Activated CD4-positive, alpha-beta T cell treated with anti-CD3 and anti-CD28 coated beads, Interleukin-2, amount 50 U/mL, for 24 hours (primary cell): ENCODE measurements at regions not wholly inside any gene's neighbourhood (a gene's known extent, or its start where the extent isn't known, plus 50 kb on each side); places are given as distances from the start of the nearest gene placed in this dataset.

ENCODE experiments used
- DNase-seq, 2 donors: peaks; one replicate each; pipeline ENCODE4 v3.0.0-alpha.2; 2020; ENCODE audit warnings: low read depth in 1 of 2, low spot score in 1 of 2

DNA sequence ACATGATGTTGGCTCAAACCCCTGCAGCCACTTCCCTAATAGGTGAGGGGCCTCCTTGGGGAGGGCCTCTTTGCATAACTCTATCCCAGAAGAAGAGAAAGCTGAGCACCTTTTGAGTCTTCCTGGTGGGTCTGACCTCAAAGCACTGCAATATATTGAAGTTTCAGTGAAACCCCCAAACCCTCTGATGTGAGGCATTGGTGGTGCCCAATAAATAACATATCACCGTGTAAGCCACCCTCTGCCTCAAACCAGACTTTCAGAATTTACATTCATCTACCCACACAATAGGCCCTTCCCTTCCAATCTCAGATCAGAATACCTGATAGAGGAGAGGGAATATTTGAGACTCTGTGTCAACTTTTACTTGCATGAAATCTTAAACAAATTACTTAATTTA lies 142.8 kb upstream of the STK17B start:
- DNase-seq: no peak

DNA sequence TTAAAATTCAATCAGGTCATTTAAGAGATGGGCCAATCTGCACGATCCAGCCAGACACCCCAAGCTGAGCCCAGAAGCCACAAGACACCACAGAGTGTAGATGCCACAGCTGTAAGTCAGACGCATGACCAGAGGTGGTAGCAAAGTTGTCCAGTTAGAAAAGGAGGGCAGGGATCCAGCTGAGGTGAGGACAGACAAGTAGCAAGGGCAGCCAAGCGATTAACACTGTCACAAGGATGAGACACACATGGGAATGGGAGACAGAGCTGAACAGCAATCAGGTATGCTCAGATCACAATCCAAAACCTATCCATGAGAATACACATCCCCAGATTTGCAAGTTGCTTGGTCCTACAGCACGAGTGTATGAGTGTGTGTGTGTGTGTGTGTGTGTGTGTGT lies 143.4 kb upstream of the STK17B start:
- no peak for DNase-seq

DNA sequence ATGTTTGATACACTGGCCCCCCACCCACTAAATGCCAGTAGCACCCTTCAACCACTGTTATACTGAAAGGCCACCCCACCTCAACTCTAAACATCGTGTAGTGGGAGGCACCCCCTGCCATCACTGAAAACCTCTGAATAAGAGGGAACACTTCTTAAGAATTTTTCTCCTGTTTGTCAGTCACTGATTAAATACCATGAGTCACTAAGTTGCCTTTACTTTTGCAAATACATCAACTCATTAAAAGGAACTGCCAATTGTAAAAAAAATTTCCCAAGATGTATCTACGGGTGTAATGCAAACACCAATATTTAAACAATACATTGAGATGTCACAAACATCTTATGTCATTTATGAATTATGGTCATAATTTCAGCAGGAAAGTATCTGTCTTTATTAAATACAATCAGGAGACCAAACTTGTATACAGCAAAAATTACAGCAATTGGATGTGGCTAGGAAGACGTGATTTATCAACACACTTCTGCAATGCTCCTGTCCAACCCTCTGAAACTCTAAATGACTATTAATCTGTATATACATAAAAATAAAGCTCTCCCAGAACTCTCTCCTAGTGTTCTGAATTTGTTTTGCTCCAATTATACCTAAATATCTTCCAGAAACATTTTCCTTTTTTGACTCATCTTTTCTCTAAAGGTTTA lies 144.1 kb upstream of the STK17B start:
- no peak for DNase-seq

GRCh38 chr2:196316050-196316430 lies 144.7 kb upstream of the STK17B start:
- no peak for DNase-seq

DNA sequence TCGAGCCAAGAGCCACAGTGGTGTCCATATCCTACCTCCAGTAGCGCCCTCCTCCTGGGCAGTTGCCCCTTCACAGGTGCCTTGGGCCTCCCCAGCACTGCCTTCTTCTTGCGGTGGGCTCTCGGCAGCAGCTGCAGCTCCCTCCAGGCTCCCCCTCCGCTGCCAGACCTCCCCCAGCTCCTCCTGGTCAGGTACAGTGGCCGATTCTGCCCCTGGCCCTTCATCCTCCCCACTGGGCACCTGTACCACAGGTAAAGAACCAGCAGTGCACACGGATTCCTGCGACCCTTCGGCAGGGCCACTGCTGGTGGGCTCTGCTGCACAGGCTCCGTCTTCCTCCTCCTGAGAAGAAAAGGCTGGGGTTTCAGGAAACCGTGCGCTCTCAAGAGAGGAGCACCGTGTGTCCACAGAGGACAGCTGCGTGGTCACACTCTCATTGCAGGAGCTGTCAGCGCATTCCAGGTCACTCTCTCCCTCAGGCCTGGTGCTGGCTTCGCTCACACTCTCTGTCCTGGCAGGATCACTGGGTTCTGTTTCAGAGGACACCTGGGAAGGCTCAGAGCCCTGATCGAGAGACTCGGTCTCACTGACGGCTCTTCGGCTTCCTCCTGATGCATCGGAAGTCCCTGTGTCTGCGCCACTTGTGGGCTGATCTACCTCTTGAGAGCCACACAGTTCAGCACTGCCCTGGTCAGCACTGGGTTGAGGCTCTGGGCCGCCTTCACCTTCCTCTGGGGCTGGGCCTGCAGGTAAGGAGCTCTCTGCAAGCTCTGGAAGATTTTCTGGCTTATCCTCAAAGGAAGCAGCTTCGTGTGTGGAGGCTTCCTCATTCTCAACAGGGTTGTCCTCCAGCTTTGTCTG lies 147.4 kb upstream of the STK17B start:
- no peak for DNase-seq

- DNase-seq: no peak
These were observed 151.8 kb upstream of the STK17B start for GRCh38 chr2:196322973-196323810.

DNA sequence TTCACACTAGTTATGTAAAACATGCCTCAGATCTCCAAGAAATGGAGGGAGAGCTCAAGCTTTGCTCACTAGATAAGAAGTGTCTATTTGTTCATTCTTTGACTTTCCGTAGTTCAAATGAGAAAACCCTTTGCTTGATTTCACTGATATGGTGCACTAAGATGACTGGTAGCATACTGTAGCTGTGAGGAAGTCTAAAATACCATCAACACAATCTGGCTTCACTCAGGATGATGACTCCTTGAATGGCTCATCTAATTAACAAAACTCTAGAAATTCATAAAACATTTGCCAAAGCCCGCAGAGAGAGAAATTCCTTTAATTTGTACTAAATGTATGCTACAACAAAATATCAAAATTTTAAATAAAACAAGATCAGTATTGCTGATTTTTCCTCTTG lies 152.8 kb upstream of the STK17B start:
- DNase-seq: no peak

DNA sequence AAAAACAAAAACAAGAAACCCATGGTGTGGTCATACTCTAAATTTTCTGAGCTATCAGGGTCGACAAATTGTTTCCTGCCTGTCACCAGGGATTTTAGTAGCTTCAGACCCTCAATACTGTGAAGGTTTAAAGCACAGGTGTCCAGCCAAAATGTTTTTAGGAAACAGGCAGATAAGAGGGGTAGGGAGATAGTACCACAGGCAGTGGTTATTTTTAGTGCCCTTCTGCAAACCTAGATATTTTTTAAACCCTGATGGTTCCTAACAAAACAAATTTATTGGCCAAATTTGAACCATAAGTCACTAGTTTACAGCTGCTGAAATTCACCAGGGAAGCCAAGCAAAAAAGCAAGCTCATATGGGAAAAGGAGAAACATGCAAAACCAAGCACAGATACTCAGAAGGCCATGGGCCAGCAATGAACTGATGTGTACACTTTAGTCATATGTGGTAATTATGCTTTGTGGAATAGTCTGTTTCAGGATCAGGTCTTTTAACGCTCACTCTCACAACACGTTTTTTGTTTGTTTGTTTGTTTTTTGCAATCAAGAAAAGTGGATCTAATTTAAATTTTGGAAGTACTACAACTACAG lies 156.8 kb upstream of the STK17B start:
- DNase-seq: no peak

- no peak for DNase-seq
These were observed 158.6 kb upstream of the STK17B start for GRCh38 chr2:196329959-196330358.

DNA sequence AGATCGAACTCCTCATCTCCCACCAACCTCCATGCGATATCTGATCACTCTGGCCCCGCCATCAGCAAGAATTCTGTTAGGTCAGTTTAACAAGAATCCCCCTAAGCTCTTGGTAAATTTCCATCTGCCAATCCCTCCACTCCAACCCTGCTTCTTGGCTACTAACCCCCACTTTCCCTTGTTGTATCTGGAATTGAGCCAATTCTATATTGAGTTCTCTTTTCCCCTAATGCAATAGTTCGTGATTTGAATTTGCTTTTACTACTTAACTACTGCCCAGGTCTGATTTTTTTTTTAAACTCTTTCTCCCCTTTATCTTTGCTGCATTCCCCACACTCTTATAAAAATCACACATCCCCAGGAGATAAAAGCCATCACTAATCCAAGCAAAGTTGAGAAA lies 159.3 kb upstream of the STK17B start:
- no peak for DNase-seq

- no peak for DNase-seq
These were observed 159.8 kb upstream of the STK17B start for GRCh38 chr2:196331143-196331542.

GRCh38 chr2:196331851-196332250 lies 160.5 kb upstream of the STK17B start:
- no peak for DNase-seq

GRCh38 chr2:196333397-196333796 lies 162.0 kb upstream of the STK17B start:
- DNase-seq: no peak

DNA sequence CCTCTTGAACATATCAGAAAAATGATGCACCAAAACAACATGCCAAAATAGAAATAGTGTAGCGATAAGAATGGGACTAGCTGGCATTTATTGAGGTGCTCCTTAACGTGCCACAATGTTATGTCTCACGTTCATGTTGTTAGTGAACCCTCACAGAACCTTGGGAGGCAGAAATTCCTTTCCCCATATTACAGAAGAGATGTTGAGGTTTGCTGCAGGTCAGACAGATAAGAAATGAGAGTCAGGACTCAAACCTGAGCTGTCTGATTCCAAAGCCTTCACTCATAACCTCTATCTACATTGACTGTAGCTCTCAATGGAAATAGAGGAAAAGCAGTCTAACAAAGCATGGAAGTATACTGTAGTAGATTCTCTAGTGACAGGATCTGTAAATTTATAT lies 163.3 kb upstream of the STK17B start:
- DNase-seq: no peak

DNA sequence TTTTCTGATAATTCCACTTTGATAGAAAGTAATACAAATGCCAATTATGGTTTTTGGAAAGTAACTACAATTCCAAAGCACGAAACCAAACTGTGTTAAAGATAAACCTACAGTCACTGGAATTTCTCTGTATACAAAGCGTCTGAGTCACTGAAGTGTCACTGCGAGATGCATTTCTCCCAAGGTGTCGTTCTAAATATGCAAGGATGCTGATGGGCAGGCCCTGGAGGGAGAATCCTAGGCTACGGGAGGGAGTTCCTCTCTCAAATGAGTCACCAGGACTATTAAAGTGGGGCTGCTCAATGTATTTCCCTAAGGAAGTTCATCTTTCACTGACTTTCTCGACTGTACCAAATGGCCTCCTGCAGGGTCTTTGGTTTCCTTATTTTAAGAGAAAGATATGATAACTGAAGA lies 163.8 kb upstream of the STK17B start:
- no peak for DNase-seq

GRCh38 chr2:196336207-196336606 lies 164.8 kb upstream of the STK17B start:
- DNase-seq: no peak

DNA sequence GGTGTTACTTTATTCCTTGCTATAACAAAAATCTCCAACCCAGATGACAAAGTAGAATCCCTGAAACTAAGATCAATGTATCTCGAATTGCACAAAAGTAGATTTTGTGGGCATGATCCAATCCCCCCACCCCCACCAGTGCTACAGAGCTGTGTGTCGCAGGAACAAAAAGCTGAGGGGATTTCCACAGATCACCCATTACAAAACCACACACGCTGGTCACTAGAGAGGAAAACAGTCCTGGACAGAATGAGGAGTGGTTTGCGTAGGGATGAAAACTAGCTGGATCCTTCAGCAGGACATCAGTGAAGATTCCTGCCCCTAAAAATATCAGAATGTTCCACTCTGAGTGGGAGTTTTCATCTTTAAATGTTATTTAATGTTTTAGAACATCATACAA lies 165.3 kb upstream of the STK17B start:
- DNase-seq: no peak

DNA sequence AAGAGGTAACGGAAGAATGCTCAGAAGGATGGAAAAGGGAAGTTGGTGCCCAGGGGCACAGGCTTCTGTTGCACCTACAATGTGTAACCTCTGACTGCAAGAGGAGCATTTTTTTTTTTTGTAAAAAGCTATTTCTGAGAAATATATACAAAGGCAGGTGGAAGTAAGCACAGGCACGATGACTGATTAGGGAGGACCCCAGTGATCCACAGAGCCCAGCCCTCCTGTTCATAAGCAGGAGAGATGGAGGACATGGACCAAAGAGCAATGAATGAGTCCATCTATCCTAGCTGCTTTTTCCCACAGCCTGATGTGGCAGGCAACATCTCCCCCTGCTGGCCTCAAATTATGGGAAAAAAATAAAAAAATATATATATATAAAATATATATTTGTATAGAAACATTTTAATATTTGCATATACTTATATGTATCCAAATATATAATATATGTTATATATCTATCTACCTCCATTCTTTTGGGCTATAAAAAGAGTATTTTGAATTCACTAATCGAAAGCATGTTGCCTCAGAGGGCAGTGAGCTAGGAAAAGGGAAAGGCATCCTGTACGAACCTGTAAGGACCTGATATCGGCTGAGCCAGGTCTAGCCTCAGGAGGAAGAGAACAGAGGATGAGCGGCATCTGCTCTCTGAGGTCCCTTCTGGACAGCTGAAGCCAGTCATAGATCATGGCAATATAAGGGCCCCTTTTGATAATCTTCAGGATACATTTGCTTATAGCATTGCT lies 166.0 kb upstream of the STK17B start:
- peak in 1 of 2 donors; percentile 16 for DNase-seq

GRCh38 chr2:196338440-196338839 lies 167.1 kb upstream of the STK17B start:
- no peak for DNase-seq

GRCh38 chr2:196341277-196341841 lies 170.0 kb upstream of the STK17B start:
- no peak for DNase-seq
